Dermis blood vessel endothelial cell (primary cell): ENCODE measurements at regions not wholly inside any gene's neighbourhood (a gene's known extent, or its start where the extent isn't known, plus 50 kb on each side); places are given as distances from the start of the nearest gene placed in this dataset.

Source experiments
- DNase-seq: peaks from one replicate; pipeline ENCODE4 v3.0.0; 2010

- peak; percentile 88 for DNase-seq
Observed at GRCh38 chr10:3455385-3456334, 283.1 kb upstream of the PITRM1 start.

GRCh38 chr10:3452683-3453361 lies 280.2 kb upstream of the PITRM1 start:
- DNase-seq, result peak; percentile 81

GRCh38 chr10:3452173-3452626 lies 279.6 kb upstream of the PITRM1 start:
- DNase-seq, result peak; percentile 84

- no peak for DNase-seq
Observed at GRCh38 chr10:3451516-3452172, 279.1 kb upstream of the PITRM1 start.

- DNase-seq, result no peak
Observed at GRCh38 chr10:3446221-3446620, 273.6 kb upstream of the PITRM1 start.

- no peak for DNase-seq
Observed at GRCh38 chr10:3445648-3446047, 273.1 kb upstream of the PITRM1 start.

- DNase-seq, result no peak
Observed at GRCh38 chr10:3442451-3442990, 269.9 kb upstream of the PITRM1 start.

- no peak for DNase-seq
Observed at GRCh38 chr10:3439183-3439582, 266.6 kb upstream of the PITRM1 start.

GRCh38 chr10:3438606-3439005 lies 266.0 kb upstream of the PITRM1 start:
- no peak for DNase-seq

GRCh38 chr10:3435671-3436070 lies 263.1 kb upstream of the PITRM1 start:
- peak; percentile 93 for DNase-seq

- DNase-seq, result peak; percentile 36
Observed at GRCh38 chr10:3433988-3434387, 261.4 kb upstream of the PITRM1 start.

GRCh38 chr10:3433131-3433530 lies 260.5 kb upstream of the PITRM1 start:
- no peak for DNase-seq

GRCh38 chr10:3432081-3432825 lies 259.7 kb upstream of the PITRM1 start:
- no peak for DNase-seq

GRCh38 chr10:3430501-3430900 lies 257.9 kb upstream of the PITRM1 start:
- no peak for DNase-seq

- no peak for DNase-seq
Observed at GRCh38 chr10:3429676-3430075, 257.1 kb upstream of the PITRM1 start.

- DNase-seq, result no peak
Observed at GRCh38 chr10:3428826-3429225, 256.2 kb upstream of the PITRM1 start.

- no peak for DNase-seq
Observed at GRCh38 chr10:3427950-3428354, 255.4 kb upstream of the PITRM1 start.

- no peak for DNase-seq
Observed at GRCh38 chr10:3427347-3427746, 254.8 kb upstream of the PITRM1 start.

- peak; percentile 95 for DNase-seq
Observed at GRCh38 chr10:3426190-3426845, 253.7 kb upstream of the PITRM1 start.

GRCh38 chr10:3425716-3426115 lies 253.1 kb upstream of the PITRM1 start:
- no peak for DNase-seq

- no peak for DNase-seq
Observed at GRCh38 chr10:3425261-3425660, 252.7 kb upstream of the PITRM1 start.
